B cell (primary cell): ENCODE measurements at regions not wholly inside any gene's neighbourhood (a gene's known extent, or its start where the extent isn't known, plus 50 kb on each side); places are given as distances from the start of the nearest gene placed in this dataset.

Source experiments
- ATAC-seq: fragments of 200-7000 bp; cut with Tn5 transposase; one replicate; pipeline ENCODE4 v1.10.0; 2021; ENCODE audit warnings: low read depth, mild to moderate bottlenecking, moderate number of reproducible peaks, moderate library complexity
- CTCF ChIA-PET: fragments of 350-600 bp; sonication (Branson Sonifier 250); formaldehyde crosslinking; loops from one replicate; lab custom pipeline; 2021; ENCODE audit warnings: antibody characterized with exemption, inconsistent platforms; lab: Charles Lee
- POLR2A ChIA-PET: fragments of 350-600 bp; sonication (Branson Sonifier 250); formaldehyde crosslinking; loops from one replicate; lab custom pipeline; 2021; ENCODE audit warnings: antibody characterized with exemption; lab: Charles Lee
- DNase-seq: peaks from one replicate; pipeline ENCODE4 v3.0.0; 2013
- H2AFZ ChIP-seq: 2 replicates; pipeline ENCODE4 v1.6.1; 2012; ENCODE audit warnings: mild to moderate bottlenecking, low read depth, low read length; ENCODE audit not compliant: insufficient read depth, poor library complexity, severe bottlenecking
- H3K27ac ChIP-seq, 2 donors: 1 replicate in 1 of 2; 2 replicates in 1 of 2; pipeline ENCODE4 v1.5.1; 2012 to 2013; ENCODE audit warnings: low read length in 2 of 2, mild to moderate bottlenecking in 2 of 2, moderate library complexity in 1 of 2
- H3K27me3 ChIP-seq, 4 experiments: fragments of 200-600 bp in 1 of 4; sonication (generic) in 1 of 4; replicated peaks in 1 of 4; 1 replicate in 2 of 4; 2 replicates in 2 of 4; pipeline versions ENCODE4 v1.6.1 to v1.7.0; 2013 to 2016; ENCODE audit warnings: low read length in 3 of 4, mild to moderate bottlenecking in 2 of 4, mixed read lengths in 1 of 4, moderate library complexity in 1 of 4; ENCODE audit not compliant: insufficient read depth in 4 of 4, control insufficient read depth in 3 of 4; ENCODE audit errors: control extremely low read depth in 1 of 4
- H3K36me3 ChIP-seq, 2 experiments: replicated peaks in 1 of 2; 1 replicate in 1 of 2; 2 replicates in 1 of 2; pipeline versions ENCODE4 v1.6.1 to v1.7.1; 2013; ENCODE audit warnings: low read length in 1 of 2; ENCODE audit not compliant: insufficient read depth in 2 of 2, control insufficient read depth in 1 of 2; ENCODE audit errors: control extremely low read depth in 1 of 2, extremely low read depth in 1 of 2
- H3K4me1 ChIP-seq, 2 donors: fragments of 200-600 bp in 1 of 2; sonication (generic) in 1 of 2; 1 replicate in 1 of 2; 2 replicates in 1 of 2; pipeline versions ENCODE4 v1.5.1 to v1.6.1; 2013 to 2017; ENCODE audit warnings: low read length in 2 of 2; ENCODE audit not compliant: control insufficient read depth in 2 of 2, insufficient read depth in 2 of 2
- H3K4me2 ChIP-seq: replicated peaks from 2 replicates; pipeline ENCODE3; 2012; ENCODE audit warnings: mild to moderate bottlenecking, low read depth, low read length; ENCODE audit not compliant: poor library complexity, severe bottlenecking
- H3K4me3 ChIP-seq, 5 experiments: fragments of 200-600 bp in 1 of 5; sonication (generic) in 1 of 5; 1 replicate in 3 of 5; 2 replicates in 2 of 5; pipeline versions ENCODE4 v1.5.1 to v1.7.0; 2011 to 2016; ENCODE audit warnings: low read length in 4 of 5, mild to moderate bottlenecking in 4 of 5, low read depth in 2 of 5, control low read depth in 1 of 5, moderate library complexity in 1 of 5; ENCODE audit not compliant: insufficient read depth in 1 of 5; ENCODE audit errors: control extremely low read depth in 1 of 5, extremely low read depth in 1 of 5
- H3K79me2 ChIP-seq: fragments of 200-600 bp; sonication (generic); one replicate; pipeline ENCODE4 v1.6.0; 2016; ENCODE audit warnings: low read length; ENCODE audit not compliant: control insufficient read depth, insufficient read depth
- H3K9ac ChIP-seq: fragments of 200-600 bp; sonication (generic); 2 replicates; pipeline ENCODE4 v1.6.1; 2017; ENCODE audit warnings: mild to moderate bottlenecking, low read length, moderate library complexity
- H3K9me3 ChIP-seq, 3 donors: one replicate each; pipeline versions ENCODE4 v1.6.1 to v1.7.1; 2013; ENCODE audit warnings: low read length in 2 of 3; ENCODE audit not compliant: control insufficient read depth in 2 of 3, insufficient read depth in 1 of 3; ENCODE audit errors: control extremely low read depth in 1 of 3
- H4K20me1 ChIP-seq: 2 replicates; pipeline ENCODE4 v1.6.0; 2012; ENCODE audit warnings: mild to moderate bottlenecking, low read length; ENCODE audit not compliant: insufficient read depth, control insufficient read depth, poor library complexity, severe bottlenecking
- H3K27ac Mint-ChIP-seq: one replicate; pipeline ENCODE4 v1.8.0; 2021; ENCODE audit warnings: mixed read lengths
- H3K27me3 Mint-ChIP-seq: one replicate; pipeline ENCODE4 v1.8.0; 2021; ENCODE audit warnings: mixed read lengths
- H3K4me1 Mint-ChIP-seq: one replicate; pipeline ENCODE4 v1.8.0; 2021; ENCODE audit warnings: mixed read lengths
- H3K4me3 Mint-ChIP-seq: one replicate; pipeline ENCODE4 v1.8.0; 2021; ENCODE audit warnings: mixed read lengths
- H3K9me3 Mint-ChIP-seq: one replicate; pipeline ENCODE4 v1.8.0; 2022; ENCODE audit warnings: mixed read lengths; ENCODE audit not compliant: insufficient read depth
- CTCF ChIP-seq: fragments of 200-600 bp; IDR thresholded peaks from one replicate; pipeline ENCODE4 v1.8.0; 2022; ENCODE audit warnings: antibody characterized with exemption, mild to moderate bottlenecking
- EZH2 ChIP-seq: IDR thresholded peaks from 2 replicates; pipeline ENCODE4 v1.6.1; 2012; ENCODE audit warnings: borderline replicate concordance, low read depth, mild to moderate bottlenecking, moderate library complexity, low read length; ENCODE audit not compliant: insufficient read depth, poor library complexity, severe bottlenecking
- WGBS: methylation state at CpG from one replicate; pipeline ENCODE4 v1.1.5; 2013; ENCODE audit warnings: missing lambda C conversion rate; ENCODE audit not compliant: insufficient coverage; 5-methylcytosine and 5-hydroxymethylcytosine counted together
- intact Hi-C: fragments of 100-400 bp; cut with micrococcal nuclease; formaldehyde crosslinking; loops from one replicate; pipeline ENCODE4 v1.10.0; 2022

DNA sequence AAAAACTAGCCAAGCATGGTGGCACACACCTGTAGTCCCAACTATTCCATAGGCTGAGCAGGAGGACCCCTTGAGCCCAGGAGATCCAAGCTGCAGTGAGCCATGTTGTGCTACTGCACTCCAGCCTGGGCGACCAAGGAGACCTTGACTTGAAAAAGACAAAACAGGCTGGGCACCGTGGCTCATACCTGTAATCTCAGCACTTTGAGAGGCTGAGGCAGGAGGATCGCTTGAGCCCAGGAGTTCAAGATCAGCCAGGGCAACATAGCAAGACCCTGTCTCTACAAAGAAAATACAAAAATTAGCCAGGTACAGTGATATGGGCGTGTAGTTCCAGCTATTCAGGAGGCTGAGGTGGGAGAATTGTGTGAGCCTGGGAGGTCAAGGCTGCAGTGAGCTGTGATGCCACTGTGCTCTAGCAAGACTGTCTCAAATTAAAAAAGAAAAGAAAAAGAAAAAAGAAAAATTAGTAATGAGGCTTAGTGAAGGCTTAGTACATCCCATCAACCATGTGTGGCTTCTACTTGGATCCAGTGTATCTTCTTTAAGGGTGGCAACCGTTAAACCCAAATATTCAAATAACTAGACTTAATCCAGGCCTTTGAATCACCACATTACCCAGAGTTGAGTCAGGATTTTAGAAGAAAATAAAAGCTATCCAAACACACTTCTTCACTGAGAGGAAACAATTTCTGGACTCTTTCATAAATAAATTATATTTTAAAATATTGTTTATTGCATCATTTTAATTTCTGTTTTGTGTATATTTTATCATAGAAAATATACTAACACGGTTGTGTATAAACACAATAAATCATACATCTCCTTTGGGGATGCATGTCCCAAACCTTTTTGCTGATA is 74.3 kb upstream of the RAB4A start:
- no peak overlapping the region for H3K4me2 ChIP-seq
- no peak for TF ChIP-seq EZH2
- no peak for TF ChIP-seq CTCF
- 90% methylated on average over 3 of the region's 6 CpGs for WGBS
- H3K9me3 ChIP-seq: no peaks in the 10 kb centered on the region
- no peak overlapping the region for H3K27ac Mint-ChIP-seq
- DNase-seq: no peak
- H3K4me1 Mint-ChIP-seq: peaks cover 12% of the 10 kb centered on the region
- H3K27me3 Mint-ChIP-seq: peaks cover 12% of the 10 kb centered on the region
- no peak overlapping the region for H2AFZ ChIP-seq
- H3K9ac ChIP-seq: no peak overlapping the region
- H3K27ac ChIP-seq: no peak overlapping the region
- H3K79me2 ChIP-seq: no peaks in the 10 kb centered on the region
- no peak overlapping the region for H3K4me3 ChIP-seq
- no peaks in the 10 kb centered on the region for H3K9me3 Mint-ChIP-seq
- intact Hi-C loops: no loop called here
- H3K36me3 ChIP-seq: no peaks in the 10 kb centered on the region
- CTCF ChIA-PET: no interaction called here
- H3K4me3 Mint-ChIP-seq: no peak overlapping the region
- ATAC-seq: no peak
- H3K27me3 ChIP-seq: no peaks in the 10 kb centered on the region
- peaks cover 8 to 11% of the 10 kb centered on the region in 2 donors for H3K4me1 ChIP-seq
- no peaks in the 10 kb centered on the region for H4K20me1 ChIP-seq
- POLR2A ChIA-PET: no interaction called here

GRCh38 chr1:229197265-229197585 is 73.7 kb upstream of the RAB4A start:
- no peak for ATAC-seq
- intact Hi-C loops: no loop called here
- H3K4me3 ChIP-seq: no peak overlapping the region
- H2AFZ ChIP-seq: no peak overlapping the region
- no peaks in the 10 kb centered on the region for H4K20me1 ChIP-seq
- H3K4me2 ChIP-seq: no peak overlapping the region
- ChIA-PET POLR2A (no interaction called here), CTCF (no interaction called here)
- DNase-seq: no peak
- TF ChIP-seq EZH2 (no peak), CTCF (no peak)
- Mint-ChIP-seq H3K27ac (no peak overlapping the region), H3K27me3 (peaks cover 12% of the 10 kb centered on the region), H3K4me3 (no peak overlapping the region), H3K9me3 (no peaks in the 10 kb centered on the region), H3K4me1 (peaks cover 12% of the 10 kb centered on the region)
- H3K27ac ChIP-seq: no peak overlapping the region
- H3K4me1 ChIP-seq: peaks cover 8 to 11% of the 10 kb centered on the region in 2 donors
- no peaks in the 10 kb centered on the region for H3K9me3 ChIP-seq
- no peaks in the 10 kb centered on the region for H3K27me3 ChIP-seq
- no peaks in the 10 kb centered on the region for H3K79me2 ChIP-seq
- H3K9ac ChIP-seq: no peak overlapping the region
- 100% methylated on average over 2 of the region's 5 CpGs for WGBS
- H3K36me3 ChIP-seq: no peaks in the 10 kb centered on the region
